ENCODE measurements at regions not wholly inside any gene's neighbourhood (a gene's known extent, or its start where the extent isn't known, plus 50 kb on each side); places are given as distances from the start of the nearest gene placed in this dataset.
A peak's percentile ranks its signal among the peaks of the same experiment; 100 is the strongest.
"Not testable (repeated sequence)": the region's sequence is repeated elsewhere in the genome, so short reads cannot be mapped to it uniquely, and the experiment has no call there.

- TF ChIP-seq CTCF (IDR thresholded peaks at IDR 0.05) = no peak
- Histone ChIP-seq H3K4me1 (no peaks in the 10 kb centered on the region), H3K9me3 (no peaks in the 10 kb centered on the region), H3K4me3 (no peak overlapping the region), H3K36me3 (no peaks in the 10 kb centered on the region), H3K27ac (no peak overlapping the region), H3K27me3 (no peaks in the 10 kb centered on the region)
- intact Hi-C loops (cut with DNase I) = no loop called here
- ATAC-seq = no peak
- DNase-seq = no peak
Measured at GRCh38 chr1:209162651-209163050, 420.9 kb upstream of the CAMK1G start.

GRCh38 chr1:209168204-209168603, 415.3 kb upstream of the CAMK1G start:
- DNase-seq (no peak), ATAC-seq (no peak)
- TF ChIP-seq CTCF (IDR thresholded peaks at IDR 0.05) = no peak
- Histone ChIP-seq H3K27me3 (no peaks in the 10 kb centered on the region), H3K27ac (no peak overlapping the region), H3K9me3 (peaks cover 0 to 5% of the 10 kb centered on the region in 2 donors), H3K36me3 (no peaks in the 10 kb centered on the region), H3K4me1 (no peaks in the 10 kb centered on the region), H3K4me3 (no peak overlapping the region)
- intact Hi-C loops (cut with DNase I) = no loop called here

- no peak for TF ChIP-seq CTCF (IDR thresholded peaks at IDR 0.05)
Measured at GRCh38 chr1:209171151-209171550, 412.4 kb upstream of the CAMK1G start.

GRCh38 chr1:209172286-209172685, 411.2 kb upstream of the CAMK1G start:
- no peak for DNase-seq
- Histone ChIP-seq H3K27me3 (no peaks in the 10 kb centered on the region), H3K9me3 (peaks cover 0 to 13% of the 10 kb centered on the region in 2 donors), H3K4me3 (no peak overlapping the region), H3K4me1 (no peaks in the 10 kb centered on the region), H3K27ac (no peak overlapping the region), H3K36me3 (no peaks in the 10 kb centered on the region)
- intact Hi-C loops (cut with DNase I) = no loop called here
- ATAC-seq = no peak
- TF ChIP-seq CTCF (IDR thresholded peaks at IDR 0.05) = no peak

More at GRCh38 chr1:209171151-209171550, 412.4 kb upstream of the CAMK1G start:
- intact Hi-C loops (cut with DNase I) = no loop called here
- Histone ChIP-seq H3K27ac (no peak overlapping the region), H3K27me3 (no peaks in the 10 kb centered on the region), H3K4me1 (no peaks in the 10 kb centered on the region), H3K9me3 (peaks cover 0 to 13% of the 10 kb centered on the region in 2 donors), H3K36me3 (no peaks in the 10 kb centered on the region), H3K4me3 (no peak overlapping the region)
- ATAC-seq (no peak), DNase-seq (peak in 1 of 4 donors; percentile 19)

- H3K36me3 ChIP-seq; H3K27me3 ChIP-seq; H3K4me3 ChIP-seq; H3K27ac ChIP-seq; intact Hi-C loops (cut with DNase I); ATAC-seq; H3K4me1 ChIP-seq: not testable (repeated sequence)
- H3K9me3 ChIP-seq = peaks cover 0 to 13% of the 10 kb centered on the region in 2 donors
- peak in 1 of 4 donors; percentile 68 for DNase-seq
Measured at GRCh38 chr1:209172792-209173542, 410.5 kb upstream of the CAMK1G start.

- H3K27me3 ChIP-seq; H3K4me1 ChIP-seq; H3K36me3 ChIP-seq; H3K27ac ChIP-seq; DNase-seq; H3K4me3 ChIP-seq; ATAC-seq; intact Hi-C loops (cut with DNase I): not testable (repeated sequence)
- H3K9me3 ChIP-seq = peaks cover 0 to 13% of the 10 kb centered on the region in 2 donors
Measured at GRCh38 chr1:209173796-209174195, 409.7 kb upstream of the CAMK1G start.

Data from left lung (tissue), 4 donors.